ENCODE measurements at regions not wholly inside any gene's neighbourhood (a gene's known extent, or its start where the extent isn't known, plus 50 kb on each side); places are given as distances from the start of the nearest gene placed in this dataset.

GRCh38 chr5:158531860-158532259 is 567.9 kb downstream of the EBF1 start:
- no peak for TF ChIP-seq EZH2 (IDR thresholded peaks at IDR 0.05; ENCODE audit: borderline replicate concordance, low read length)
- TF ChIP-seq CTCF (IDR thresholded peaks at IDR 0.05; ENCODE audit: low read length) = no peak
- Histone ChIP-seq H3K9ac (ENCODE audit: low read length) (no peak overlapping the region), H3K27me3 (ENCODE audit: insufficient read depth, low read length) (no peaks in the 10 kb centered on the region), H3K9me3 (ENCODE audit: low read length) (no peaks in the 10 kb centered on the region), H2AFZ (ENCODE audit: low read length) (no peak overlapping the region), H3K4me2 (ENCODE audit: low read length) (no peak overlapping the region), H3K9me2 (ENCODE audit: low read depth, low read length) (no peaks in the 10 kb centered on the region), H3K79me2 (ENCODE audit: insufficient read depth, low read length) (no peaks in the 10 kb centered on the region), H3F3A (ENCODE audit: insufficient read depth, low read length) (no peaks in the 10 kb centered on the region), H3K36me3 (ENCODE audit: insufficient read depth, low read length) (no peaks in the 10 kb centered on the region), H4K20me1 (ENCODE audit: insufficient read depth, low read length) (no peaks in the 10 kb centered on the region), H3K27ac (ENCODE audit: low read depth, low read length, poor library complexity, severe bottlenecking) (no peak overlapping the region), H3K4me3 (ENCODE audit: low read depth, low read length, poor library complexity, severe bottlenecking) (no peak overlapping the region), H3K4me1 (ENCODE audit: insufficient read depth, low read length, severe bottlenecking) (no peaks in the 10 kb centered on the region)

- Histone ChIP-seq H3K27ac (ENCODE audit: low read depth, low read length, poor library complexity, severe bottlenecking) (no peak overlapping the region), H3K4me2 (ENCODE audit: low read length) (no peak overlapping the region), H3K4me1 (ENCODE audit: insufficient read depth, low read length, severe bottlenecking) (no peaks in the 10 kb centered on the region), H3K4me3 (ENCODE audit: low read depth, low read length, poor library complexity, severe bottlenecking) (no peak overlapping the region), H2AFZ (ENCODE audit: low read length) (no peak overlapping the region), H3K27me3 (ENCODE audit: insufficient read depth, low read length) (no peaks in the 10 kb centered on the region), H3K9me3 (ENCODE audit: low read length) (no peaks in the 10 kb centered on the region), H3K79me2 (ENCODE audit: insufficient read depth, low read length) (no peaks in the 10 kb centered on the region), H3K9ac (ENCODE audit: low read length) (no peak overlapping the region), H3F3A (ENCODE audit: insufficient read depth, low read length) (no peaks in the 10 kb centered on the region), H3K9me2 (ENCODE audit: low read depth, low read length) (no peaks in the 10 kb centered on the region), H3K36me3 (ENCODE audit: insufficient read depth, low read length) (no peaks in the 10 kb centered on the region), H4K20me1 (ENCODE audit: insufficient read depth, low read length) (no peaks in the 10 kb centered on the region)
- TF ChIP-seq CTCF (IDR thresholded peaks at IDR 0.05; ENCODE audit: low read length) (no peak), EZH2 (IDR thresholded peaks at IDR 0.05; ENCODE audit: borderline replicate concordance, low read length) (no peak)
Observed at GRCh38 chr5:158530115-158530514, 569.6 kb downstream of the EBF1 start.

- no peak overlapping the region for H3K4me3 ChIP-seq (ENCODE audit: low read depth, low read length, poor library complexity, severe bottlenecking)
- no peaks in the 10 kb centered on the region for H3K4me1 ChIP-seq (ENCODE audit: insufficient read depth, low read length, severe bottlenecking)
- no peaks in the 10 kb centered on the region for H3K79me2 ChIP-seq (ENCODE audit: insufficient read depth, low read length)
- H3F3A ChIP-seq (ENCODE audit: insufficient read depth, low read length) = no peaks in the 10 kb centered on the region
- no peaks in the 10 kb centered on the region for H4K20me1 ChIP-seq (ENCODE audit: insufficient read depth, low read length)
- H3K9me2 ChIP-seq (ENCODE audit: low read depth, low read length) = no peaks in the 10 kb centered on the region
- H3K9me3 ChIP-seq (ENCODE audit: low read length) = no peaks in the 10 kb centered on the region
- H2AFZ ChIP-seq (ENCODE audit: low read length) = no peak overlapping the region
- TF ChIP-seq CTCF (IDR thresholded peaks at IDR 0.05; ENCODE audit: low read length) (peak; percentile 32; the same call in 1 of the 2 replicates), EZH2 (IDR thresholded peaks at IDR 0.05; ENCODE audit: borderline replicate concordance, low read length) (no peak)
- H3K27ac ChIP-seq (ENCODE audit: low read depth, low read length, poor library complexity, severe bottlenecking) = no peak overlapping the region
- no peaks in the 10 kb centered on the region for H3K36me3 ChIP-seq (ENCODE audit: insufficient read depth, low read length)
- H3K27me3 ChIP-seq (ENCODE audit: insufficient read depth, low read length) = no peaks in the 10 kb centered on the region
- H3K9ac ChIP-seq (ENCODE audit: low read length) = no peak overlapping the region
- H3K4me2 ChIP-seq (ENCODE audit: low read length) = no peak overlapping the region
Observed at GRCh38 chr5:158529454-158529853, 570.3 kb downstream of the EBF1 start.
